Renal cortical epithelial cell (primary cell): ENCODE measurements at regions not wholly inside any gene's neighbourhood (a gene's known extent, or its start where the extent isn't known, plus 50 kb on each side); places are given as distances from the start of the nearest gene placed in this dataset.

ENCODE experiments used
- DNase-seq: peaks from one replicate; pipeline ENCODE4 v3.0.0-alpha.2; 2011; ENCODE audit warnings: low read depth

DNA sequence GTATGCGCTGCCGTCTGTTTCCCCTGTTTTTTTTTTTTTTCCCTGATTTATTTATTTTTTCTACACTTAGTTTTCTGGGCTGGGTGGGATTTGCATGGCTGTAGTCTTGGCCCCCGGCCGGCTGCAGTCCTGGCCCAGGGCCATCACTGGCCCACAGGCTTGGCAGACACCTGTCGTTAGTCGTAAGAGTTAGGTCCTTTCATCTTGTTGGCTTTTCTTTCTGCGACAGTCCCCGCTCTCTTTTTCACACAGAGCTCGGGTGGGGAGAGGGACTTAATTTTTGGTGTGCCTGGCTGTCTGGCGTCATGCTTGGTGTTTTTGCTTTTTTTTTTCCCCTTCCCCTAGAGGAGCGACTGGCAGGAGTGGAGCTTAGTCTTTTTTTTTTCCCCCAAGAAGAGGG lies 183.4 kb downstream of the KLF13 start:
- DNase-seq, result no peak

DNA sequence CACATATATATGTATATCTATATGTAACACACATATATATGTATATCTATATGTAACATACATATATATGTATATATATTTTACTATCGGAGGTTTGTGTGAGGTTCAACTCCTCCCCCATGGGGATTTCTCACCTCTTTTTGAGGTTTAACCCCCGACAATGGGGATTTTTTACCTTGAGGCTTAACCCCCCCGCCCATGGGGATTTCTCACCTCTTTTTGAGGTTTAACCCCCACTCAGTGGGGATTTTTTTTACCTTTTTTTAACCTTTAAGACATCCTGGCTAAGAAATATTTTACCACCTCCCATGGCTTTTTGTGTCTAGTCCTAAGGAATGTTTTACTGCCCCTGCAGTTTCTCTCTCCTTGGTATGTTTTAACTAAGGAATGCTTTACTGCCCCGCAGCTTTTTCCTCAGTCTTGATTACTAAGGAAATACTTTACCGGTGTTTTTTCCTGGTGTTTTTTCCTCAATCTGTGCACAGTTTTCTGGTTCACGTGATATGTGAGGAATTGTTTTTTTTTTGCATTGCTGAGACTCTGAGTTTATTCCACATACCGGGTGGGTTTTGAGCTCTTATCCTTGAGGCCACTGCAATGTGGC lies 185.2 kb downstream of the KLF13 start:
- no peak for DNase-seq

DNA sequence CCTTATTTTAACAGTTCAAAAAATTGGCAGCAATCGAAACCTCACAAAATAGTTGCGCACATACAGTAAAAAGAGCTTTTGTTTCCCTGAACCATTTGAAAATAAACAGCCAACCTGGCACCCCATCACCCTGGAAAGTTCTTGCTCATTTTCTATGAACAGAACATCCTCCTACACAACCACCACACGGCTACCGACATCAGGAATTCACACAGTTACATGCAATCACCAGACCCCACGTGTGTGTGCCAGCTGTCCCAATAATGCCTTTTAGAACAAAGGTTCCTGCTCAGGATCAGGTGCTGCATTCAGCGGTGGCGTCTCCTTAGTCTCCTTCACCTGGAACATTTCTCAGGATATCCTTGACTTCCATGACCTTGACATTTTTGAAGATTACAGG lies 186.5 kb downstream of the KLF13 start:
- DNase-seq, result no peak

DNA sequence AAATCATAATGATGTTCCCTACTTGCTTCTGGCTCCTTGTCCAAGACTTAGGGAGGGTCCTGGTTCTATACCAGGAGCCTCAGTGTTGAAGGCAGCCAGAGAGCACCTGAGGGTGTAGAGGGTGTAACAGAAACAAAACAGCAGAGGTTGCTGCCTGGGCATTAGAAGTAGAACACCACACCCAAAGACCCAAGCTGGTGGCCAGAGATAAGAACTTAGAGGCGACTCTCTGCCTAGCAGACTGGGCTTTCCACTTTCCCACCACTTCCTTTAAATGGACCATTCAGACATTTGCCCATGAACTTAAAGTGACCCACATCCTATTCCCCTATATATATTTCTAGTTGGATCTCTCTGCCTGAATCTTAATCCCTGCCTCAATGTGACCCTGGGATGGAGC lies 189.8 kb downstream of the KLF13 start:
- no peak for DNase-seq

DNA sequence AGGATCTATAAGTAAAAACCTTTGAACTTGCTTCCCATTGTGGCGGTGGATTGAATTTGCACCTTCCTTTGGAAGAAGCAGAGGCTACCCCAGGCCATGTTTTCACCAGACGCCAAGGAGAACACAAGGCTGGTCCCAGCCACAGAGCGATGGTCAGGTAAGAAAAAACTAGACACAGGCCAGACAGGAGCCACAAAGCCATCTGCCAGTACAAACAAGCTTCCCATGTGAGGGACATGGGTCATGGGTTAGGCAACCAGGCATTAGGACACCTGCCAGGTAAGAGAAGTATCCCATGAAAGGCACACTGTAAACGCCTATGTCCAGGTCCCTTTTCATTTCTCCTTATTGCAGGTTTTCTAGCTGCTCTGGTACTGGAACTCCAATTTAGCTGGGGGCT lies 190.2 kb downstream of the KLF13 start:
- no peak for DNase-seq

DNA sequence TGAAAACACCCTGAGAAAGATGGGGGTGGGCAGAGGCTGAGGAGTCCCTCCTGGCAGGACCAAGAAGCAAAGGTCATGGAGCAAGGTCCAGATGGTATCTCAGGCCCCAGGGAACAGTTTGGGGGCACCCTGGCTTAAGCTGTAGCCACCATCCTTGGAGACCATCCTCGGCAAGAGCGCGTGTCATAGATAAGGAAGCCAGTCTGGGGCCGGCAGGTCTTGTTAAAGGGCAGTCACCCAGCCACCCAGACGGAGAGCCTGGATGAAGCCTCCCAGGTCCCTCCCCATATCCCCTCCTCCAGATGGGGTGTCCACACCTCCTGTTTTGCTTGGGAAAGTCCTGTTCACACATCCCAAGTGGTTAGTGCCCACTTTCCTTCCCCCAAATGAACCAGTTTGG lies 191.1 kb downstream of the KLF13 start:
- no peak for DNase-seq

DNA sequence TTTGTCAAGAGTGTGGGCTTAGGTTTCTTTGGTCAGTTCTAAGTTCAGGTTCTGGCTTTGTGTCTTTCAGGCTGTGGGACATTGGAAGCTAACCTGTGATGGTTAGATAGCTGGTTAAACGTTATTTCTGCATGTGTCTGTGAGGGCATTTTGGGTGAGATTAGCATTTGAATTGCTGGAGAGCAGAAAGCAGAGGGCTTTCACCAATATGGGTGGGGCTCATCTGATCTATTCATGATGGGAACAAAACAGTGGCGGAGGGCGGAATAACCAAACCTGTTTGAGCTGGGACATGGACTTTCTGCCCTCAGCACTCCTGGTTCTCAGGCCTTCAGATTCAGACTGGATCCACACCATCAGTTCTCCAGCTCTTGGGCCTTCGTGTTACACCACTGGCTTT lies 195.4 kb downstream of the KLF13 start:
- no peak for DNase-seq

DNA sequence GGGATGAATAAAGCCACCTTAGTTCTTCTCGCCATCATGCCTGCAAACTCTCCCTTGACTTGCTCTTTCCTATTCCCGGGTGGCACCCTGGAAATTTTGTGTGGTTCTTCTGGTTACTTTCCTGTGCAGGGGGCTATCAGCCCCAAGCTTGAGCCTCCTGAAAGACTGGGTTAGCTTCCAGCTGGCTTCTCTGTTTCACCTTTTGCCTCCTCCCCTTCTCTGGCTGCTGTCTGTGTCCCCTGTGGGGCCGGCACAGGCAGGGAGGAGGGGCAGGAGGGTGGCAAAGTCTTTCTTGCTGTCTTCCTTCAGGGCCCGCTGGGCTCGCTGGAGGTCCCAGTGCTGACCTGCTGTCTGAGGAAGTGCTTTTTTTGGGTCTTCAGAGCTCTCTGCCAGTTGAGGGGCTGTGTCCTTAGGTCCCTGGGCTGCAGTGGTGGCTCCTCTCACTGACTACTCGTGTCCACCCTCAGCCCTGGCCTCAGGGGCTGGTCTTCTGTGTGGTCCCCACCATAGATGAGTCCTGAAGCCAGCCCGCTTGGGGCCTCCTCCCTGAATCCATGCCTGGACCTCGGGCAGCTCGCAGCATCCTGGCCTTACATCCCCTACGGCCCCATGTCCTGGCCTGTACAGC lies 196.5 kb downstream of the KLF13 start:
- no peak for DNase-seq

DNA sequence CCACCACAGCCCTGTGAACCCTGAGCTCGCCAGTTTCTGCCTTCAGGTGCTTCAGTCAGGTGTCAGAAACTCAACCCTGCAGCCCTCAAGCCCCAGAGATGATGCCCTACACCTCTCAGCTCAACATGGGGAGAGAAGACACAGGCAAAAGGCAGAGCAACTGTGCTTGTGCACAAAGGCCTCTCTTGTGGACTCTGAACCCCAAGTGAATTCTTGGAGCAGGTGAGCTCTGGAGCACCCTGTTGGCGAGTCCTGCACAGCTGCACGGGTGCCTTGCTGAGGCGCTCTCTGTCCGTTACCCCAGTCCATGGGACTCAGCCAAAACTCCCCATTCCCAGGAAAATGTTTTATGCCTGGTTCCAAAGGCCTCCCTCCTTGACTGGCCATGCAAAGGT lies 197.0 kb downstream of the KLF13 start:
- DNase-seq, result no peak

DNA sequence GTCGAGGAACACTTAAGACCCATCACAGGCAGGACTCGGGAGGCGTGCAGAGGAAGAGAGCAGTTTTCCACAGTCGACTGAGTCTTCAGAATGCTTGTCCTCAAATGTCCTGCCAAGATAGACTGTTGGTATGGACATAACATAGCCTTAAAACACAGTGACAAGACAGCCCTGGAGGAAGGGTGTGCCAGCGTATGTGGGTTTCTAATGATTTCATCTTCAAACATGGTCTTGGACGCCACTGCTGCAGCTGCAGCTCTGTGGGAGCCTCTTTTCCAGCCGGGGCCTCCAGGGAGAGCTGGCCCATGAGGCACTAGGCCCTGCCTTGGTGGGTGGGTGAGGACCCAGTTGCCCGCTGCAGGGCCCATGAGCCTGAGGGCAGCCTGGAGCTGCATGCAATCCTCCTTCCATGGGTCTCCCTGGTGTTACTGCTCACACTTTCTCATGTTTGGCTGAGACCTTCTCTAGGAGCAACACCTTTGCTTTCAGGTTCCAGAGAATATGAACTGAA lies 198.6 kb downstream of the KLF13 start:
- DNase-seq, result no peak

DNA sequence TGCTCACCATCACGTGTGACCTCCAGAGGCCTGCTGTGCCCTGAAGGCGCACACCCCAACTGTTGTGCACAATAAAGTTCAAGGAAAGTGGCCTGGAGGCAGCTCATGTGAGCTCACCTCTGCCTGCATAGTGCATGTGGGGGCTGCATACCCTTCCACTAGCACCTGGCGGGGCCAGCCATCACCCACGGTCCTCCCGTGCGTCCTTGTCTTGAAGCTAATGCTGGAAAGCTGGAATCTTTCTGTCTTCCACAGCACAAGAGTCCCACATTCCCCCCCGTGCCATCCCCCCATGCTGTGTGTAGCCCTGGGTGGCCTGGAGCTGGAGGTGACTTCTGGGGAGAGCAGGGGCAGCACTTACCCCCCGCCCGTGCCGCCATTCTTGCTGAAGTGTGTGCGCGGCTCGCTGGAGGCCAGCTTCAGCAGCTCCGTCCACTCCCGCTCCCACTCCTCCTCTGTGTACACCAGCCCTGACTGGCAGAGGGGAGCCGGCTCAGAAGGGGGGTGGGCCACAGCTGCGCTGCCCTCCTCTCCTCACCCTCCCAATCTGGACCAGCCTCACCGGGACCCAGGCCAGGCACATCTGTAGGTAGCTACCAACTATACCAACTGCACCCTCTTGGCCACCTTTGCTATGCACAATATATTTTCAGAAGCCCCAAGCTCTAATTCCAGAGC lies 199.5 kb downstream of the KLF13 start:
- no peak for DNase-seq

DNA sequence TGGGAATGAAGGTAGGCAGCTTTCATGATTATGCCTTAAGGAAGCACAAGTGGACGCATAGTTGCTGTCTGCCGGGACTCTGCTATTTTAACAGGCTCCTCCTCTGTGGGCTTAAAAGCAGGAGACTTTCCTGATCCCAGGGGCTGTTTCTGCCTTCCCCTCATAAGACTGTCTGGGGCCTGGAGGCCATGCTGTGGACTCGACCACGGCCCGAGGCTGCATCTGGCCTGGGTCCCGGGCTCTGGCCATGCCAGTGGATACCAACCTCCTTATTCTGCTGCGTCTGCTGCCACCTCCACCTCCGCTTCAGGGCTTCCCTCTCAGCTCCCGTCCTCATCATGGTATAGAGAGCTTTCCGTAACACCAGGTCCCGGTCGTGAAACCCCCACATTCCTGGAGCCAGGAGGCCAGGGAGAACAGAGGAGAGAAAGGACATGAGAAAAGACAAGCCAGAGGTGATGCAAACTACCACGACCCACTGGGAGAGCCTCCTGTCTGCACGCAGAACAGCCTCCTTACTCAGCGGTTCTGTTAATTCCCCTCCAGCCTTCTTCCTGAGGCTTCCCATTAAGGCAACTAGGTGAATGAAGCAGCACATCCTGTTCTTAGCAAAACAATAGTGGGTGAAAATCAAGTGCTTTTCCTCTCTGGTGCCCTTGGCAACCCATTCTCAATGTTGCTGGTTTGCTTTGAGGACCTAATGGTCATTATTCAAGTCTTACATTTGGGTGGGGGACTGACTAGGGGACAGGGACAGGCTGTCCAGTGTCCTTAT lies 200.5 kb downstream of the KLF13 start:
- no peak for DNase-seq

DNA sequence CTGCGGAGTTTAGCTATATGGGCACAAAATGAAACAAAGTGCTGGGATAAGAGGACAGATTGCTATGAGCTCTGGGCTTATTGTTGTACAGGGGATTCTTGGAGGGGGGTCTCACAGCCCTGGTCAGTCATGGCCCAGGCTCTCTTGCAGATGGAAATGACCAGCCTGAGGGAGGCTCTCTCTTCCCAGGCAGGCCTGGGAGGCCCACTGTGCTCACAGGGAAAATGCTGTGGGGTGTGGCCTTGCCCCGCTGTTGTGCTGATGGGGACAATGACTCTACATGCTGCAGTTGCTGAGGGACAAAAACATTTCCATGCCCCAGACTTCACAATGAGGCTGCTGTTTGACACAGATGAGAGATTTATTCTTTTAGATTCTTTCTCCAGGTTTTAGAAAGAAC lies 202.2 kb downstream of the KLF13 start:
- DNase-seq, result no peak

DNA sequence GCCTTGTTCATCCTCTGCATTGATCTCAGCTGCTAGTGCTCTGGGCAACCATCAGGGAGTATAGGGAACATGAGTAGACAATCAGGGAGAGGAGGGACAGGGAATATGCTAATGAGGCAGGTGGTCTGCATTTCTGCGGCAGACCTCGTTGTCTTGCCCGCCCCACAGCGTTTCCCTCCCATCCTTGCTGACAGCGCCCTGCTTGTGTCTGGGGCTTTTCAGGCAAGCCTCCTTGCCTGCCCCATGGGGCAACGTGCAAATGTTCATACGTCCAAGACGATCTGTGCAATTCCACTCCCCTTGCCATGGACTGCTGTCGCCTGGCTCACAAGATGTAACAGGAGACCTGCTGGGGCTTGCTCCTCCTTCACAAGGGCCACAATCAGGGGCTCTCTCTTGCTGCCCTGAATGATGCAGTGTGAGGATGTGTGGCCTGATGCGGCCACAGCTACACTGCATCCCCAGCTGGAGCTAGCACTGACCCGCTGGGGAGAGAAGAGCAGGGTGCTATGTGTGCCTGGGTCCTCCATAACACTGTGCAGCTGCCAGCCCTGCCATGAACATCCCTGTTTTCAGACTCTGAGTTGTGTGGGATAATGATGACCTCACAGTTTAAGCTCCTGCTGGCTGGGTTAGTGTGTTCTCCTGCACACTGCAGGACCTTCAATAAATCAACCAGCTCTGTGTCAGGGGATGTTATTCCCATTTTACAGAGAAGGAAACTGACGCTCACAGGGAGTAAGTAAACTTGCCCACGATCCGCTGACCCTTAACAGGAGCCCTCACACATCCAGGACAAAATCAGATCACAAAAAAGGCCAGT lies 211.3 kb downstream of the KLF13 start:
- no peak for DNase-seq

DNA sequence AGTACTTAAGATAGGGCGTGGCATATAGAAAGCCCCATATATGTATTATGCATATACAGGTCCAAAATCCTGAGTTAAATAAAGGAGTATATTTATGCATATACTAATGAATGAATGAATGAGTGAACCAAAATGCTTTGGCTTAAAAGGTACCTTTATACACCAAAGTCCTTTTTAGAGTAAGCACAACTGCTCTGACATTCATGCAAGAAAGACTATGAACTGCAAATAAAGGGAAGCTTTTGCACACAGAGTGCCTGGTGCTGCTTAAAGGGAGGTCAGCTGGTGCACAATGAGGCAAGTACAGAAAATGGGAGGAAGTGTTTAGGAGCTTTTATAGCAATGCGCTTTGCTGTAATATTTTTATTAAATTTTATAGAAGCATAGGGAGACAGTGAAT lies 214.0 kb downstream of the KLF13 start:
- no peak for DNase-seq

DNA sequence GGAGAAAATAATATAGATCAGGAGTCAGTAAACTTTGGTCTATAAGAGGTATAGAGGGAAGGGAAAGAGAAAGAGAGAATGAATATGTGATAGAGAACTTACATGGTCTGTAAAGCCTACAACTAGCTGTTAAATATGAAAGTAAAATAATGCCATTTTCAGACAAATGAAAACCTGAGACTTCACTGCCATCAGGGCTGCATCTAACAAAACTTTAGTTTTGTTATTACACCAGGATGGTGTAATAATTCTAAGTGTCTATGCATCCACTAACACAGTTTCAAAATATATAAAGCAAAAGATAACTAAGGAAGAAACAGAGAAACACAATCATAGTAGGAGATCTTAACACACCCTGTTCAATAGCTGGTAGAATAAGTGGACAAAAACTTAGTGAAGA lies 217.7 kb downstream of the KLF13 start:
- no peak for DNase-seq

DNA sequence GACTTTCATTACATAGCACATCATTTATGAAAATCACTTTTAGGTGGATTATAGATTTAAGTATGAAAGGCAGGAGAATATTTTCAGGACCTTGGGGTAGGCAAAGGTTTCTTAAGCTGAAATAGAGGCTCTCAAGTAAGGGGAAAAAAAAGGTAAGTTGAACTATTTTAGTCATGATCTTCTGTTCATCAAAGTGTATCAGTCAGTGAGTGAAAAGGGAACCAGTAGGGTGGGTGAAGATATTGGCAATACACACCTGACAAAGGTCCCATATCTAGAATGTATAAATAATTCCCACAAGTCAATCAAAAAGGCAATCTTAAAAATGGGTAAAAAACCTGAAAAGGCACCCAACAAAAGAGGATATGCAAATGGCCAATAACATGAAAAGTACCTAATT lies 218.6 kb downstream of the KLF13 start:
- DNase-seq, result no peak

DNA sequence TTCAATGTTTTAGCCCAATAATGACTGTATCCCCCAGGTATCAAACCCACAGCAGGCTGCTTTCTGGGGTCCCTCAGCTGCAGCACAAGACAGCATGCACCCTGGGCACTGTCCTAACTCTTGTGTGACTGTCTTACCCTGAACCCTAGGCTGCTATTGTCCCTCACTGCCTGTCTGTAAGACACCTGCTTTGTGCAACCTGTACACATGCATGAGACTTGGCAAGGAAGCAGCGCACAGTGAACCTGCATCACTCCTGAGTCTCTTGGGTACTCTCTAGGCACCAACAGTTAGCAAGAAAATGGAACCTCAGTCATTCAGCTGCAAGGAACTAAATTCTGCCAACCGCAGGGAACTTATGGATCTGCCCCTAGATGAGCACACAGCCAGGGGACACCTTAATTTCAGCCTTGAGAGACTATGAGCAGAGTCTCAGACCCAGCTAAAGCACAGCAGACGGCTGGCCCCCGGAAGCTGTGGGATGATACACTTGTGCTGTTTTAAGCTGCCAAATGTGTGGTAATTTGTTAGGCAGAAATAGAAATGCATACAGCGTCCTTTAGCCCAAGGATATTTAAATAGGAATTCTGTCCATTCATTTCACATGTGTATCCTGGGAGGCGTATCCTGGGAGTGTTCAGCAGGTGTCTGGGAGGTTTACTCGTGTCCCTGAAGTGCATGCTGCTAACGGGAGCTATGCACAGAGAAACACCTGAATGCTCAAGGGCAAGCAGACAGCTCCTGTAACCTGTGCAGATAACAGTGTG lies 223.8 kb downstream of the KLF13 start:
- no peak for DNase-seq

DNA sequence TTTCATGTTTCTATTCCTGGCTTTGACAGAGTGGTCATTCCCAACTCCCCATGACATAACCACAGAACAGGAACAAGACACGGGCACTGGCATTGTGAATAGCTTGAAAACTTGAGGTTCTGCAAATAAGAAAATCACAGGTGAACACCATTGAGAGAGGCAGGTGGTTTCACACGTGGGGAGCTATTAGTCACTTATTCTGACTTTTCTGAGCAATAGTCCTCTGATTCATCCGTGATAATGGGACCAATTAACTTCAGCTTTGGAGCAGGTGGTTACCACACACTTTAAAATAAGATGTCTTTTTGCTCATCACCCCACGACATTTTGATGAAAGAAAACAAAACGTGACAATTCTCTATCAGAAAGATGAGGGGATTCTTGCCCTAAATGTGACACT lies 224.7 kb downstream of the KLF13 start:
- no peak for DNase-seq

DNA sequence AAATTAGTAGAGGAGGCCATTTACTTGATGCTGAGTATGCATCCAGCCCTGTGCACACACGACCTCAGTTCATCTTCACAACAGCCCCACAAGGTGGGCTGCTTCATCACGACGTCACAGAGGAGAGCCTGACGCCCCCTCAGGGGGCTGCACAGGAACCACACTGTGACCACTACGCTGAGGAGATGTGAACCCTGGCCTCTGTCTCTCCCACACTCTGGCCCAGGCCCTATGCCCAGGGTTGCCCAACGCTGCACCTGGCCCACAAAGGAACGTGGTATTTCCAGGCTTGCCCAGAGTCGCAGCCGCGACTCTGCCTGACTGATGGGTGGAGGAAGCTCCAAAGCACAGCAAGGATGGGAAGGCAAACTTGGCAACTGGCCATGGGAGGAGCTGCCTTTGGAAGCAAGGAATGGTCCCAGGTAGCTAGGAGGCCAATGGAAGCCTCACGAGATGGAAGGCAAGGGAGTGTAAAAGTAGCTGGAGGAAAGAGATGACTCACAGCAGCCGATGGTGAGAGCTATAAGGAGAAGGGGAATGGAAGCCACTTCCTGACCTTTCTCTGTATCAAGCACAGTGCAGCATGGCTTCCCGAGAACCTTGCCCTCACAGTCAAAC lies 226.0 kb downstream of the KLF13 start:
- DNase-seq, result no peak

DNA sequence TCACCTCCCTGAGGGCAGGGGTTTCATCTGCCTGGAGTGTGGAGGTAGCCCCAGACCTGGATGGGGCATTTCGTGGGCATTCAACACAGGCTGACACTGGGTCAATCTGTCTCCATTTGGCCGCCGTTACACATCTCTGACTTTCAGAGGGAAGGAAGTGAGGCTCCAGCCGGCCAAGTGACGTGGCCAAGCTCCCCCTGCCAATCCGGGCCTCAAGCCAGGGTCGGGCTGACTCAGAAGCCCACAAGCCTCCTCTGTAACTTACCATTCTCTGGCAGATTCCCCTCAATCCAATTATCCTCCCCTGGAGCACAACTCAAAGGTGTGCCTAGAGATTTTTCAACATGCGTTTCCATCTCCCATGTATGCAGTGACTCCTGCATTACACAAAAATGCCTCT lies 227.6 kb downstream of the KLF13 start:
- DNase-seq, result no peak
